Calu3 (cell line): ENCODE measurements at regions not wholly inside any gene's neighbourhood (a gene's known extent, or its start where the extent isn't known, plus 50 kb on each side); places are given as distances from the start of the nearest gene placed in this dataset.

Experiments
- BruUV-seq: library from RNA; stranded (reverse); fragments of 400-500 nt; replicated peaks from 2 replicates; lab custom pipeline; 2021; lab: Mats Ljungman, UMichigan
- CTCF ChIA-PET: fragments of 300-600 bp; sonication (Branson Sonifier 250); formaldehyde crosslinking; loops from one replicate; lab custom pipeline; 2022; ENCODE audit warnings: antibody characterized with exemption; lab: Charles Lee
- DNase-seq: peaks from one replicate; pipeline ENCODE4 v3.0.0; 2022
- H3K27ac Mint-ChIP-seq: one replicate; pipeline ENCODE4 v1.8.0; 2022; ENCODE audit warnings: mixed read lengths; ENCODE audit not compliant: unreplicated experiment
- H3K27me3 Mint-ChIP-seq: one replicate; pipeline ENCODE4 v1.8.0; 2022; ENCODE audit warnings: mixed read lengths; ENCODE audit not compliant: unreplicated experiment
- H3K36me3 Mint-ChIP-seq: one replicate; pipeline ENCODE4 v1.8.0; 2022; ENCODE audit warnings: mild to moderate bottlenecking, moderate library complexity, mixed read lengths; ENCODE audit not compliant: insufficient read depth, unreplicated experiment
- H3K4me1 Mint-ChIP-seq: one replicate; pipeline ENCODE4 v1.8.0; 2022; ENCODE audit warnings: mild to moderate bottlenecking, low read depth, mixed read lengths; ENCODE audit not compliant: unreplicated experiment
- H3K4me3 Mint-ChIP-seq: one replicate; pipeline ENCODE4 v1.8.0; 2022; ENCODE audit warnings: mild to moderate bottlenecking, low read depth, moderate library complexity, mixed read lengths; ENCODE audit not compliant: unreplicated experiment
- H3K9me3 Mint-ChIP-seq: one replicate; pipeline ENCODE4 v1.8.0; 2022; ENCODE audit warnings: low read depth, mixed read lengths; ENCODE audit not compliant: unreplicated experiment
- CTCF ChIP-seq: fragments of 200-600 bp; IDR thresholded peaks from one replicate; pipeline ENCODE4 v1.8.0; 2022; ENCODE audit warnings: antibody characterized with exemption; ENCODE audit not compliant: unreplicated experiment
- intact Hi-C: fragments of 100-400 bp; cut with micrococcal nuclease; formaldehyde crosslinking; loops from one replicate; pipeline ENCODE4 v1.10.0; 2022; ENCODE audit not compliant: unreplicated experiment

GRCh38 chr3:168581771-168582225 lies 486.1 kb upstream of the GOLIM4 start:
- no peak for DNase-seq
- Mint-ChIP-seq H3K9me3 (no peaks in the 10 kb centered on the region), H3K27me3 (no peaks in the 10 kb centered on the region), H3K4me3 (no peak overlapping the region), H3K4me1 (peaks cover 8% of the 10 kb centered on the region), H3K27ac (no peak overlapping the region), H3K36me3 (no peaks in the 10 kb centered on the region)
- TF ChIP-seq CTCF: no peak
- BruUV-seq: no TSS peak
- intact Hi-C loops: no loop called here
- CTCF ChIA-PET: no interaction called here

GRCh38 chr3:168579010-168579409 lies 483.3 kb upstream of the GOLIM4 start:
- Mint-ChIP-seq H3K9me3 (no peaks in the 10 kb centered on the region), H3K27me3 (no peaks in the 10 kb centered on the region), H3K4me3 (no peak overlapping the region), H3K36me3 (no peaks in the 10 kb centered on the region), H3K27ac (no peak overlapping the region), H3K4me1 (peaks cover 19% of the 10 kb centered on the region)
- TF ChIP-seq CTCF: no peak
- no peak for DNase-seq
- BruUV-seq: no TSS peak
- intact Hi-C loops: no loop called here
- CTCF ChIA-PET: interaction anchor here (0.6 to 1.2 kb wide), 2 partner anchors 34 to 173 kb away, joined by 3 to 4 read pairs; no protein-coding TSS in a partner anchor

- no peak overlapping the region for H3K4me3 Mint-ChIP-seq
- intact Hi-C loops: no loop called here
- no peaks in the 10 kb centered on the region for H3K36me3 Mint-ChIP-seq
- CTCF ChIA-PET: no interaction called here
- H3K27me3 Mint-ChIP-seq: no peaks in the 10 kb centered on the region
- no peak for TF ChIP-seq CTCF
- H3K9me3 Mint-ChIP-seq: no peaks in the 10 kb centered on the region
- no peak overlapping the region for H3K27ac Mint-ChIP-seq
- no TSS peak for BruUV-seq
- DNase-seq: no peak
- H3K4me1 Mint-ChIP-seq: peaks cover 10% of the 10 kb centered on the region
Measured at GRCh38 chr3:168575750-168576149, 480.0 kb upstream of the GOLIM4 start.

- no peaks in the 10 kb centered on the region for H3K36me3 Mint-ChIP-seq
- TF ChIP-seq CTCF: no peak
- no peak overlapping the region for H3K4me3 Mint-ChIP-seq
- intact Hi-C loops: no loop called here
- H3K27ac Mint-ChIP-seq: no peak overlapping the region
- H3K4me1 Mint-ChIP-seq: peaks cover 10% of the 10 kb centered on the region
- CTCF ChIA-PET: no interaction called here
- H3K9me3 Mint-ChIP-seq: no peaks in the 10 kb centered on the region
- DNase-seq: no peak
- H3K27me3 Mint-ChIP-seq: no peaks in the 10 kb centered on the region
- BruUV-seq: no TSS peak
Measured at GRCh38 chr3:168574455-168575158, 478.9 kb upstream of the GOLIM4 start.
